BLaER1 treated with 17β-estradiol and CSF1 and Interleukin-3, amounts not matched to agents 10 nM and 100 nM (cell line): ENCODE measurements at regions not wholly inside any gene's neighbourhood (a gene's known extent, or its start where the extent isn't known, plus 50 kb on each side); places are given as distances from the start of the nearest gene placed in this dataset.
"Not testable (repeated sequence)": the region's sequence is repeated elsewhere in the genome, so short reads cannot be mapped to it uniquely, and the experiment has no call there.

Experiments
- H3K27ac ChIP-seq, 11 experiments: shearing (Covaris generic); formaldehyde crosslinking; 2 replicates each; pipeline ENCODE4 v1.8.1; 2022
- H3K27me3 ChIP-seq, 11 experiments: shearing (Covaris generic); formaldehyde crosslinking; 2 replicates each; pipeline ENCODE4 v1.8.1; 2022
- H3K36me3 ChIP-seq, 11 experiments: shearing (Covaris generic); formaldehyde crosslinking; 2 replicates each; pipeline ENCODE4 v1.8.1; 2022
- H3K4me1 ChIP-seq, 10 experiments: shearing (Covaris generic); formaldehyde crosslinking; 2 replicates each; pipeline ENCODE4 v1.8.1; 2022
- H3K4me2 ChIP-seq, 11 experiments: shearing (Covaris generic); formaldehyde crosslinking; 2 replicates each; pipeline ENCODE4 v1.8.1; 2022
- H3K4me3 ChIP-seq, 10 experiments: shearing (Covaris generic); formaldehyde crosslinking; 2 replicates each; pipeline ENCODE4 v1.8.1; 2022
- H3K9ac ChIP-seq, 11 experiments: shearing (Covaris generic); formaldehyde crosslinking; 2 replicates each; pipeline ENCODE4 v1.8.1; 2022
- H3K9me3 ChIP-seq, 11 experiments: shearing (Covaris generic); formaldehyde crosslinking; replicated peaks in 1 of 11; 2 replicates each; pipeline ENCODE4 v1.8.1; 2022
- H4K20me1 ChIP-seq, 11 experiments: shearing (Covaris generic); formaldehyde crosslinking; 2 replicates each; pipeline ENCODE4 v1.8.1; 2022
- Cebpa-rat ChIP-seq, 11 experiments: shearing (Covaris generic); IDR thresholded peaks; 2 replicates each; pipeline ENCODE4 v1.8.1; 2022

DNA sequence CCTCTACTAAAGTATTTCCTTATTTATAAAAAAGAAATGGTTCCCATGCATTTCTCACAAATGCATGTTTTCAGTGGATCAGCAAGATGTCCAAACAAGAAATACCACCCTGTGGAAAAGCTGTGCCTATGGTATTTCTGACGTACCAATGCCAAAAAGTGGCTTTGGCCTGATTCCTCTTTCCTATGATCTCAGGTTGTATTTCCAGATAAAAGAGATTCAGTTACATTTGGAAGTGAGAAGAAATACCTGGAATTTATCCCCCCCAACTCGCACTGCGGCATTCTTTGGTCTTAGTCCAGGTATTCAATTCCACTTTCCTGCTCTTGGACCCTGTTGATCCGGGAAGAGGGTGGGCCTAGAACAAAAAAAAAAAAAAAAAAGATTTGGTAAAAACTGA is 815.9 kb upstream of the FRG1 start:
- no peak overlapping the region for H3K27ac ChIP-seq
- H3K4me2 ChIP-seq = no peak overlapping the region
- H3K27me3 ChIP-seq = no peaks in the 10 kb centered on the region
- H3K9me3 ChIP-seq = no peaks in the 10 kb centered on the region; a peak in 1 of 22 replicates
- H4K20me1 ChIP-seq = no peaks in the 10 kb centered on the region
- H3K9ac ChIP-seq = no peak overlapping the region
- no peak for TF ChIP-seq Cebpa-rat (IDR thresholded peaks at IDR 0.05)
- no peak overlapping the region for H3K4me3 ChIP-seq
- no peaks in the 10 kb centered on the region for H3K36me3 ChIP-seq
- no peaks in the 10 kb centered on the region for H3K4me1 ChIP-seq

DNA sequence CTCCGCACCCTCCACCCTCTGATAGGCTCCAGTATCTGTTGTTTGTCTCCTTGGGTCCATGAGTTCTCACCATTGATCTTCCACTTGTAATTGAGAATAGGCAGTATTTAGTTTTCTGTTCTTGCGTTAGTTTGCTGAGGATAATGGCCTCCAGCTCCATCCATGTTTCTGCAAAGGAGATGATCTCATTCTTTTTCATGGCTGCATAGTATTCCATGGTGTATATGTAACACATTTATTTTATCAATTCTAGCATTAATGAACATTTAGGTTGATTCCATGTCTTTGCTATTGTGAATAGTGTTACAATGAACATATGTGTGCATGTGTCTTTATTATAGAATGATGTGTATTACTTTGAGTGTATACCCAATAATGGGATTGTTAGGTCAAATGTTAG is 814.6 kb upstream of the FRG1 start:
- Histone ChIP-seq H3K4me3 (no peak overlapping the region), H4K20me1 (no peaks in the 10 kb centered on the region), H3K9me3 (no peaks in the 10 kb centered on the region; a peak in 1 of 22 replicates), H3K4me2 (no peak overlapping the region), H3K36me3 (no peaks in the 10 kb centered on the region), H3K27ac (no peak overlapping the region), H3K4me1 (no peaks in the 10 kb centered on the region), H3K27me3 (no peaks in the 10 kb centered on the region), H3K9ac (no peak overlapping the region)
- no peak for TF ChIP-seq Cebpa-rat (IDR thresholded peaks at IDR 0.05)

DNA sequence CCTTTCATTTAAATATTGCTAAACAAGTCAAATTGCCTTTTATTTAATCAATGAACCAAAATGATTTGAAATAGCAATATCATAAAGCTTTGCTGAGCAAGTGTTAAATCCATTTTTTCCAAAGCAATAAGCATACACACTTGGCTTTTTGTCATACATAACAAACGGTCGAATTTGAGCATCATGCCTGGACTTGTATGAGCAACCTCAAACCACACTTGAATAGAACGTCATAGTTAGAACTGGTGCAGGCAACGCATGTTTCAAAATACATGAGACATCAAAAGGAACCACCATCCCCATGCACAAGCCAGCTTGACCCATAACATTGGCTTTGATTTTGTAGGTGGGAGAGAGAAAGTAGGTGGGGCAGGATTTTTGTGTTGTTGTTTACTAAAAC is 812.3 kb upstream of the FRG1 start:
- no peak for TF ChIP-seq Cebpa-rat (IDR thresholded peaks at IDR 0.05)
- Histone ChIP-seq H3K27ac (no peak overlapping the region), H3K9me3 (no peaks in the 10 kb centered on the region; a peak in 1 of 22 replicates)

DNA sequence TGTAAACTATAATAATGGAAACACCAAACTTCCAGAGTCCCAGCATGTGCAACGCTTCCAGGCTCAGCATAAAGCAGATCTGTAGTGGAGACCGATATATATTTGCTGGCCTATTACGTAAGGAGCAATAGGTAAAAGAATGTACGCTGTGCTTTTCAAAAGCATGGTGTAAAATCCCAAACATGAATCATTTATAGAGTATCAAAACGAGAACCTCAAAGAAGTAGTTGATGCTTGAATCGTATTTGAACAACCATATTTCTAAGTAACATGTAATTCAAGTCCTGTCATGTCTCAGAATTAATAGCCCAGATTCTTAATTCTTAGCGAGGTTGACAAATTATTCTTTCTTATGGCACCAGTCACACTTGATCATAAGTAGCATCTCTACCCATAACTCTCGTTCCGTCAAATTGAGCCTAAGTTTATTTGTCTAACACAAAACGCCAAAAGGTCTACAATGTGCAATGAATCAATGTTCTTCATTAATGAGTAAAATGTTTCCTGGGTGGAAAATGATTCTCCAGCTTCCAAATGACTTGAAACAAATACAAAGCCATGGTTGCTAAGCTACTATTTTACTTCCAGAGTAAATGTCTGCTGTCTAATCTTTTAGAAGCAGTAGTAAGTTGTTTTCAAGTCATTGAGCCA is 811.5 kb upstream of the FRG1 start:
- TF ChIP-seq Cebpa-rat (IDR thresholded peaks at IDR 0.05) = no peak
- no peaks in the 10 kb centered on the region for H3K4me1 ChIP-seq

More for the DNA sequence above, 812.3 kb upstream of the FRG1 start:
- H3K4me3 ChIP-seq = no peak overlapping the region
- H4K20me1 ChIP-seq = no peaks in the 10 kb centered on the region
- no peaks in the 10 kb centered on the region for H3K4me1 ChIP-seq
- H3K9ac ChIP-seq = no peak overlapping the region
- no peaks in the 10 kb centered on the region for H3K27me3 ChIP-seq
- no peaks in the 10 kb centered on the region for H3K36me3 ChIP-seq
- H3K4me2 ChIP-seq = no peak overlapping the region

DNA sequence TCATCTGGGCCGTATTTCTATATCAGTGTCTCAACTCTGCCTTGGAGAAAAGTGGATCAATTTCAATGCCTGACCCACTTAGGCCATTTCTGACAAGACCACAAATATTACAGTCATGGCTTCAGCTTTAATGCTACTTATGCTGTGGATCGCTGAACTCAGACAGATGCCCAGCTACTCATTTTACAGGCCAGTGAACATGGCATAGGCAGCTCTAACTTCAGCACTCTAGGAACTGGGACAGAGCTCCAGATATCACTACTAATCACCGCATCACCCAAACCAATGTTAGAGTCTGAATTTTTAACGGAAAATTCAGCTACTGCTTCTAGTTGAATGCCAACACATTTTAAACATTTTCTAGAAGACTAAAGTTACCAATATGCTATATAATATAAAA is 809.6 kb upstream of the FRG1 start:
- no peak for TF ChIP-seq Cebpa-rat (IDR thresholded peaks at IDR 0.05)
- no peak overlapping the region for H3K27ac ChIP-seq
- no peaks in the 10 kb centered on the region for H4K20me1 ChIP-seq
- no peaks in the 10 kb centered on the region for H3K4me1 ChIP-seq
- H3K4me2 ChIP-seq = no peak overlapping the region
- no peak overlapping the region for H3K9ac ChIP-seq
- no peak overlapping the region for H3K4me3 ChIP-seq
- H3K27me3 ChIP-seq = no peaks in the 10 kb centered on the region
- peaks cover 0 to 1% (median 0%) of the 10 kb centered on the region in 11 experiments; a peak in 3 of 22 replicates for H3K9me3 ChIP-seq
- no peaks in the 10 kb centered on the region for H3K36me3 ChIP-seq

More for the DNA sequence above, 811.5 kb upstream of the FRG1 start:
- Histone ChIP-seq H3K27ac (no peak overlapping the region), H3K9me3 (no peaks in the 10 kb centered on the region; a peak in 1 of 22 replicates), H3K27me3 (no peaks in the 10 kb centered on the region), H3K9ac (no peak overlapping the region), H3K4me3 (no peak overlapping the region), H3K36me3 (no peaks in the 10 kb centered on the region), H4K20me1 (no peaks in the 10 kb centered on the region), H3K4me2 (no peak overlapping the region)

DNA sequence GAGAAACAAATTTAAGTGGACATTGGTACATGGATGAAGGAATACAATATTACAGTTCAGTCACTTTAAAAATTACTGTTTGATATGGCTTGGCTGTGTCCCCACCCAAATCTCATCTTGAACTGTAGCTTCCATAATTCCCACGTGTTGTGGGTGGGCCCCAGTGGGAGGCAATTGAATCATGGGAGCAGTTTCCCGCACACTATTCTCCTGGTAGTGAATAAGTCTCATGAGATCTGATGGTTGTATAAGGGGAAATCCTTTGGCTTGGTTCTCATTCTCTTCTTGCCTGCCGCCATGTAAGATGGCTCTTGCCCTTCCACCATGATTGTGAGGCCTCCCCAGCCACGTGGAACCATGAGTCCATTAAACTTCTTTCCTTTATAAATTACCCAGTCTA is 804.2 kb upstream of the FRG1 start:
- Histone ChIP-seq H3K27ac (no peak overlapping the region), H3K9me3 (peaks cover 0 to 7% (median 0%) of the 10 kb centered on the region in 11 experiments; a peak in 5 of 22 replicates), H3K4me1 (no peaks in the 10 kb centered on the region), H3K9ac (no peak overlapping the region), H4K20me1 (no peaks in the 10 kb centered on the region), H3K27me3 (no peaks in the 10 kb centered on the region), H3K4me3 (no peak overlapping the region), H3K36me3 (no peaks in the 10 kb centered on the region), H3K4me2 (no peak overlapping the region)
- TF ChIP-seq Cebpa-rat (IDR thresholded peaks at IDR 0.05) = no peak

DNA sequence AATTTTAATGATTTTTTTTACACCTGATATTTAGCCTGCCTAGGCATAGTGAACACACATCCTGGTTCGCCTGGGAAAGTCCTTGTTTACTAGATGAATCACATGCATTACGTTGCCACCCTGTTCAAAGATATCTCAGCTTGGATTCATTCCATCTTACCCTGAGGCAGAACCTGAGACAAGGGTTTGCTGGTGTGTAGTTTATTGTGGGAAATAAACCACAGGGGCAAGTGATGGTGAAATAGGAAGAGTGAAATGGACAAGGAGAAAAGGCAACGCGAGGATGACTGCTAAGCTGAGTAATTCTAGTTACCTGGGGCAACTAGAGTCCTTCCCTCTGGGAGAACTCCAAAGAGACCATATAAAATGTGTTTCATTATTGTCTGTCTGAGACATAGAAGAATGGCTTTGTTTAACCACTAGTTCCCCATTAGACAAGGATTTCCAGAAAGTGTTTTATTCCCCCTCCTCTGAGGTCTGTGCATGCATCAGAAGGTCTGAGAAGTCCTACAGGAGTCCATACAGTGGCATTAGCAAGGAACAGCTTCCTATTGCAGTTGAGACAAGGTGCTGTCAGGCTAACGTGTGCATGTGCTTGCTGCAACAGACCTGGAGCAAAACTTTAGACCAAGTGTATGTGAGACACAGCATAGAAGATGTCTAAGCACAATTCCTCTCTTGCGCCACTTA is 797.3 kb upstream of the FRG1 start:
- no peaks in the 10 kb centered on the region for H3K4me1 ChIP-seq
- H3K9ac ChIP-seq = no peak overlapping the region
- no peaks in the 10 kb centered on the region for H3K27me3 ChIP-seq
- no peak overlapping the region for H3K4me3 ChIP-seq
- no peak overlapping the region for H3K4me2 ChIP-seq
- H4K20me1 ChIP-seq = no peaks in the 10 kb centered on the region
- TF ChIP-seq Cebpa-rat (IDR thresholded peaks at IDR 0.05) = no peak
- no peaks in the 10 kb centered on the region for H3K36me3 ChIP-seq
- no peak overlapping the region for H3K27ac ChIP-seq
- H3K9me3 ChIP-seq = no peaks in the 10 kb centered on the region

DNA sequence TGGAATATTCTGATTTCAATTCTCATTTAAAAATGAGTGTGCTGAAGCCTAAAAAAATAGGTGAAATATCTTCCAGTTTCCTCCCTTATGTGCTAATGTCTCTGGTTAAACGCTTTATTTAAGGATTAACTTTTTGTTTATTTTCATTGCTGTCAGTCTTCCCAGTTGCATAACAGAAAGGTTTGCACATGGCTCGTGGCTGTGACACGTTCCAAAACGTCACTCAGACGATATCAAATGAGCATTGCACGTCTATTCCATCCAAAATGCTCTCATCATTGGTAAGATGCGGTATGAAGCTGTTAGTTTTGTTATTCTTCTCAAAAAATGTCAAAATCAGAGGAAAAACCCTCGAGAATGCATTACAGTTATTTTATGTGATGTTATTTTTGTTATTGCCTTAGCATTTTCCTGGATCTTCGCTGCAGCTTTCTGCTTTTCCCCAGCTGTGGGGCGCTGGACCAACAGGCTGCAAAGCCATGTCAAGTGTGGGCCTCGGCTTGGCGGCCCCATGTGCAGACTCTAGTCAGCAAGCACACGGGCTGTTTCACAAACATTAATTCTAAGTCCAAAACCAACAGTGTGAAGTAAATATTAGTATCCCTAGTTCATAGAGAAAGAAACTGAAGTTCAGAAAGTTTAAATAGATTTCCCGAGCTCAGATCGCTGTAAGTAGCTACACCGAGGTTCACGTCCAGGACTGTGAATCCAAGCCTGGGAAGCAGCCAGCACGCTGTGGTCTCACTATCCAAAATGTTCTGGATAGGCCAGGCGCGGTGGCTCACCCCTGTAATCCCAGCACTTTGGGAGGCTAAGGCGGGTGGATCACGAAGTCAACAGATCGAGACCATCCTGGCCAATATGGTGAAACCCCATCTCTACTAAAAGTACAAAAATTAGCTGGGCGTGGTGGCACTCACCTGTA is 793.4 kb upstream of the FRG1 start:
- Histone ChIP-seq H3K27ac (no peak overlapping the region), H3K4me1 (no peaks in the 10 kb centered on the region), H4K20me1 (no peaks in the 10 kb centered on the region), H3K4me2 (no peak overlapping the region), H3K36me3 (no peaks in the 10 kb centered on the region), H3K9me3 (peaks cover 5 to 25% (median 7%) of the 10 kb centered on the region in 11 experiments; a peak in 18 of 22 replicates), H3K4me3 (no peak overlapping the region), H3K27me3 (no peaks in the 10 kb centered on the region), H3K9ac (no peak overlapping the region)
- TF ChIP-seq Cebpa-rat (IDR thresholded peaks at IDR 0.05) = no peak

DNA sequence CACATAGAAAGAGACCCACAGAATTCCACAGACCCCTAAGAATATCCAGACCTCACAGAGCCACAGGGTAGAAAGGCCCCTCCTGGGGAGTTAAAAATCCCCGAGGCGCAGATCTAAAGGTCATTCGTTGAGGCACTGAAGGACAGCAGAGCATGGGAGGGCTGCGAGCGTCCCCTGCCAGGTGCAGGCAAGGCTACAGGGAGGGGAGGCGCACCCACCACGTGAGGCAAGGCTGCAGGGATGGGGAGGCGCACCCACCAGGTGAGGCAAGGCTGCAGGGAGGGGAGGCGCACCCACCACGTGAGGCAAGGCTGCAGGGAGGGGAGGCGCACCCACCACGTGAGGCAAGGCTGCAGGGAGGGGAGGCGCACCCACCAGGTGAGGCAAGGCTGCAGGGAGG is 785.6 kb upstream of the FRG1 start:
- H3K4me2 ChIP-seq, H3K27me3 ChIP-seq, H3K27ac ChIP-seq, H3K4me1 ChIP-seq, H3K36me3 ChIP-seq, H4K20me1 ChIP-seq, H3K9ac ChIP-seq, H3K4me3 ChIP-seq: not testable (repeated sequence)
- peaks cover 5 to 29% (median 7%) of the 10 kb centered on the region in 11 experiments; a peak in 18 of 22 replicates for H3K9me3 ChIP-seq
